HG03196 (cell line): ENCODE measurements at regions not wholly inside any gene's neighbourhood (a gene's known extent, or its start where the extent isn't known, plus 50 kb on each side); places are given as distances from the start of the nearest gene placed in this dataset.
"Not testable (repeated sequence)": the region's sequence is repeated elsewhere in the genome, so short reads cannot be mapped to it uniquely, and the experiment has no call there.

Experiments used
- ATAC-seq: cut with Tn5 transposase; IDR thresholded peaks from one replicate; pipeline ENCODE4 v1.9.1; 2021; ENCODE audit not compliant: unreplicated experiment

DNA sequence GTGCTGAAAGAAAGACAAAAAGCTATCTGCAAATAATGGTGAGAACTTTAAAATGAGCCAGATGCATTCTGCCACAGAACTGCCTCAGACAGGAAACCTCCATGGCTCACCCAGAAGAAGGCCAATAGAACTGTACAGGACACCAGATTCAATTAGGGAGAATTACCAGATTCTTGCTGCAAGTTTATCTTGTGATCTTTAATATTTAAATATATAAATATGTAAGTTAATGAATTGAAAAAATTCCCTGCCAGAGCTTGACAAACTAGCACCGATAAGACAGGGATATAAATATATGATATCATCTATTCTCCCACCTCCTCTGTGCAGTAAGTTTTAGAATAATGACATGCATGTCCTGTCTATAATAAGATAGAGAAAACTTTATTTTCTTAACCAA lies 252.8 kb downstream of the PLK2 start:
- ATAC-seq, result no peak

DNA sequence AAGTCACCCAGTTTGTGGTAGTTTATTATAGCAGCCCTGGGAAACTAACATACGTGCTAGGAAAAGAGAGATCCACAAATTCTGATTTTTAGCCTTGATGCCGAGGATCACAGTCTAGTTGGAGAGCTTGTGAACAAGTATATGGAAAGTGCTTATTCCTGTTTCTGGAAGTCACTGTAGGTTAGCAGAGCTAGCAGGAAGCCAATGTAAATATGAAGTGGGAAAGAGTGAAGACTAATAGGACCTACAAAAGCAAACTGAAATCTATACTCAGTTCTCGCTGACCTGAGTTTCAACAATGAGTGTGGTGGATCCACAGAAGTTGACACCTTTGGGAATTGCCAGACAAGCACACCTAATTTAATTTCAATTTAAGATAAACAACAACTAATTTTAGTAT lies 254.9 kb downstream of the PLK2 start:
- ATAC-seq, result no peak

GRCh38 chr5:58202941-58203444 lies 256.9 kb downstream of the PLK2 start:
- no peak for ATAC-seq

DNA sequence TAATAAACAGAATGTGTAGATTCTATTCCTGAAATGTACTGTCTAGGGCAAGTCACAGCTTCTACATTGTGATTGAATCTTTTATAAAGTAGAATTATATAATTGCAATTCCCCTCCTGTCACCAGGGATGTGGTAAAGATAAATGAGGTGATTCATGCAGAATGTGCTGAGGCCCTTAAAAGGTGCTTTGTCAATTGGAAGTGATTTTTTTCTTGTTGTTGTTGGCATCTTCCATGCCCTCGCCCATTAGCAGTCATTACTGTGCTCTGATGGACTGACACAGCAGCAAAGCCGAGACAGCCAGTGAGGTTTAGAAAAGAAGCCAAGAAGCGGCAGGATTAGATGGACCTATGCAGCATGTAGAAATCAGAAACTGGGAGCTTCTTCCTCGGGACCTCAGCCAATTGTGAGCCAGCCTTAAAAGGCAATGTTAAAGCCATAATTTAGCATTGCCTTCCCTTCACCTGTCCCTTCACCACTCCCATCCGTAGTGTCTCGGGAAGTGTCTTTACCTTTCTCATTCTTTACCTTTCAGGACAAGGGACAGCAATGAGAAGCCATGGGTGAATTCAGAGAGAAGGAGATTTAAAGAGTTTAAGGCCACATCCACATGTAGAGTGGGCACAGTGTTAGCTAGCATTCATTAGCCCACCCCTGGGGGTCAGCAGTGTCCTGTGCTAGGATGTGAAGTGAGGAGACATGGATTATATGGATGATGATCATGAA lies 257.8 kb downstream of the PLK2 start:
- no peak for ATAC-seq

DNA sequence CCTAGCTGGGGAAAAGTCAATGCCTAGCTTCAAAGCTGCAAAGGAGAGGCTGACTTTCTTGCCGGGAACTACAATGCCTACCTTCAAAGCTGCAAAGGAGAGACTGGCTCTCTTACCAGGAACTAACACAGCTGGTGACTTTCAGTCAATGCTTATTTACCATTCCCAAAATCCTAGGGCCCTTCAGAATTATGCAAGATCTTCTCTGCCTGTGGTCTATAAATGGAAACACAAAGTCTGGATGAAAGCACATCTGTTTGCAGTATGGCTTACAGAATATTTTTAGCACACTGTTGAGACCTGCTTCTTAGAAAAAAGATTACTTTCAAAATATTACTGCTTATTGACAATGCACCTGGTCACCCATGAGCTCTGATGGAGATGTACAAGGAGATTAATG lies 259.4 kb downstream of the PLK2 start:
- ATAC-seq, result no peak

GRCh38 chr5:58199087-58199486 lies 260.8 kb downstream of the PLK2 start:
- no peak for ATAC-seq

GRCh38 chr5:58198330-58198729 lies 261.6 kb downstream of the PLK2 start:
- no peak for ATAC-seq

- no peak for ATAC-seq
Measured at GRCh38 chr5:58197875-58198274, 262.0 kb downstream of the PLK2 start.

GRCh38 chr5:58191443-58191842 lies 268.4 kb downstream of the PLK2 start:
- no peak for ATAC-seq

- ATAC-seq, result no peak
Measured at GRCh38 chr5:58188262-58188651, 271.6 kb downstream of the PLK2 start.

DNA sequence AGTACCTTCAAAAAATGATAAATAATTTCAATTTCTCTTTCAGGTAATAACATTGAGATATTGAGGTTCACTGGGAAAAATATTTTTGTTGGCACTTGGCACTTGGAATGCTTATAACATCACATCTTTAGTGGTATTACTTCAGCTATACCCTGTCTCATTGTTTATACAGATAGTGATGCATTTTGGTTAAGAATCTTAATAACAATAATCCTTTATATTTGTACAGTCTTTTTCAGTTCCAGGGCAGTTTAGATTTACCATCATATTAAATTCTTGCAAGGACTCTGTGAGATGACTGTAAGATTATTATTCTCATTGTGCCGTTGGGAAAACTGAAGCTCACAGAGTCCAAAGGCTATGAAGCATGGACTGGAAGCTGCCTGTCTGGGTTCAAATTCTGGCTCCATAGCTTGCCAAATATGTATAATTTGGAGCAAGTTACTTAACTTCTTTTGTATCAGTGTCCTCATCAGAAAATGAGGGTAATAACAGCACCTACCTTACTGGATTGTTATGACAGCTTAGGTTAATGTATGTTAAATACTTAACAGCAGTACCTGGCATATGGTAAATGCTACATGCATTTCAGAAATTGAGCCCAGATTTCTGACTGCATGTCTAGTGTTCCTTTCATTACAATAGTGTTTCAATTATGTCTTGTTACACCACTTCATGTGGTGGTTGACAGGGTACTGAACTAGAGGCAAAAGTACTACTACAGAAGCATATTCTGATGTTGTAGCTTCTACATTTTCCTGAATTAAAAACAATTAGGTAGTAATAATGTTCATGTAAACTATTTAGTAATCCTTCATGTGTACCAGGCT lies 272.2 kb downstream of the PLK2 start:
- ATAC-seq, result no peak

- no peak for ATAC-seq
Measured at GRCh38 chr5:58185801-58186200, 274.1 kb downstream of the PLK2 start.

GRCh38 chr5:58185397-58185796 lies 274.5 kb downstream of the PLK2 start:
- ATAC-seq, result no peak

- no peak for ATAC-seq
Measured at GRCh38 chr5:58184910-58185309, 275.0 kb downstream of the PLK2 start.

- no peak for ATAC-seq
Measured at GRCh38 chr5:58183786-58184085, 276.1 kb downstream of the PLK2 start.

DNA sequence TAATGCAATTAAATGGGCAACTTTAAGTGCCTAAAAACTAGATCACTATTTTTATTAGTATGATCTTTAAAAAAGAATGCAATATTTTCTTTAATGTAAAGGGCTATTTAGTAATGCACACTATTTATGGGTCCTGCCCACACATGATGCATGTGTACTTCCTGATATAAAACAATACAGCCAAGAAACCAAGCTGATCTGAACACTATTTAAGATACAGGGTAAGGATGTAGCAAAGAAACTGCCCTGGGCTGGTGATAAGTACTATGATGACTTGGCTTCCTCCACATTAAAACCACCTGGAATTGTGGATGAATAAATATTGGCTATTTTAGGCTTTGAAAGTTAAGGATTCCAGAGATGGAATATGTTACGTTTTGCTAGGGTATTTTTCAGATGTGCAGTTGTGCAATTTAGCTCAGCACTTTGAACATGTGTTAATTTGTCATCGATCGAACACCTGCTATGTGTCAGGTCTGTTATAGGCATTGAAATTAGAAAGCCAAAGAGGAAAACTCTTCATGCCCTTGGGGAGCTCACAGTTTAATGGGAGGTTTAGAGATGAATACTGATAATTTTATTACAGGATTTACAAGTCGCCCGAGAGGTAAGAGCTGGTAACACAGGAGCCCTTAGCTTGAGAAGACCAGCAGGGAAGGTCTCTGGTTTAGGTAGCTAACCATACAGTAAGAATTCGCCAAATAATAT lies 276.7 kb downstream of the PLK2 start:
- ATAC-seq, result no peak

GRCh38 chr5:58182287-58182841 lies 277.5 kb downstream of the PLK2 start:
- ATAC-seq, result no peak

DNA sequence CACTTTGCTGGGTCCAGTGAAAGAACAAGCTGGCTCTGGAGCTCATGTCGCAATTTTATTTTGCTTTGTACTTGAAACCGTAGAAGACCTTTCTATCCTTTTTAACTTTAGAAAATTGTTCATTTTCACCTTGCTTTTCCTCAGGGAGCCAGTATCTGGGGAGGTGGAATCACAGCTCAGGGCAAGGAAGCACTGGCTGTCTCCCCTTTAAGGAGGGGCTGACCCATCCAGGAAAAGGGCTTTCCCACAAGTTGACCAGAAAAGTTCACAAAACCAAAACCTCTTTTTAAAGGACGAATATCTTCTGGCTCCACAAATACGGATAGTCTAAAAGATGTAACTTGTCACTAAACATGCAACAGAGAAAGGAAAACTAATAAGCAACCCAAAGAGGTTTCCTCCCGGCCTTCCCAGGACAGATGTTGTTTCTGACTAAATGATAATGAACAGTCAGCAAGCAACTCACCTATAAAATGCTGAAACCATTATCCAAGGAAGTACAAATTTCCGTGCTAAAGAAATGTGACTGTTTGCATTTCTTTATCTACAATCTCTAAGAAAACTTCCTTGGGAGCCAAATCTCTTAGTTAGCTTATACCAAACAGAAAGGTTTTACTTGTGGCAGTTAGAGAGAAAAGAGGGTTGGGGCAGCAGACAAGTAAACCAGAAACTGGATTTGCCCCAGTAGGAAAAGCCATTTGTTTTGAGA lies 278.2 kb downstream of the PLK2 start:
- ATAC-seq, result no peak

- ATAC-seq, result no peak
Measured at GRCh38 chr5:58172946-58173345, 286.9 kb downstream of the PLK2 start.

- no peak for ATAC-seq
Measured at GRCh38 chr5:58165152-58165551, 294.7 kb downstream of the PLK2 start.

GRCh38 chr5:58161889-58162288 lies 298.0 kb downstream of the PLK2 start:
- ATAC-seq, result not testable (repeated sequence)
